H1 (cell line): ENCODE measurements at regions not wholly inside any gene's neighbourhood (a gene's known extent, or its start where the extent isn't known, plus 50 kb on each side); places are given as distances from the start of the nearest gene placed in this dataset.

ENCODE experiments used
- CTCF ChIA-PET: fragments of 300-600 bp; sonication (Branson Sonifier 250); formaldehyde crosslinking; loops from one replicate; lab custom pipeline; 2021; ENCODE audit not compliant: partially characterized antibody; lab: Charles Lee
- POLR2A ChIA-PET: fragments of 300-600 bp; sonication (Branson Sonifier 250); formaldehyde crosslinking; loops from one replicate; lab custom pipeline; 2021; ENCODE audit warnings: inconsistent platforms; ENCODE audit not compliant: partially characterized antibody; lab: Charles Lee
- DNase-seq, 2 experiments: peaks; one replicate each; pipeline versions ENCODE4 v3.0.0 to v3.0.0-alpha.2; 2010 to 2022; ENCODE audit warnings: low spot score in 2 of 2, low read depth in 1 of 2, mixed read lengths in 1 of 2
- FAIRE-seq: peaks from 2 replicates; lab custom pipeline; 2011; peaks lifted over from hg19 to GRCh38; lab: Jason Lieb, UNC
- H2AFZ ChIP-seq: 2 replicates; pipeline ENCODE4 v1.8.1; 2012; ENCODE audit warnings: low read length, inconsistent platforms
- H2AK5ac ChIP-seq: 2 replicates; pipeline ENCODE4 v1.6.1; 2013; ENCODE audit warnings: low read depth, low read length
- H2BK120ac ChIP-seq: replicated peaks from 2 replicates; pipeline ENCODE3; 2013; ENCODE audit warnings: low read depth, low read length, inconsistent platforms
- H2BK12ac ChIP-seq: 2 replicates; pipeline ENCODE4 v1.6.1; 2013; ENCODE audit warnings: low read depth, low read length
- H2BK15ac ChIP-seq: 2 replicates; pipeline ENCODE4 v1.6.1; 2013; ENCODE audit warnings: low read length
- H2BK20ac ChIP-seq: 2 replicates; pipeline ENCODE4 v1.6.1; 2013; ENCODE audit warnings: low read length
- H2BK5ac ChIP-seq: 2 replicates; pipeline ENCODE4 v1.6.1; 2013; ENCODE audit warnings: low read depth, low read length
- H3K14ac ChIP-seq: 2 replicates; pipeline ENCODE4 v1.6.1; 2013; ENCODE audit warnings: inconsistent platforms; ENCODE audit not compliant: insufficient read length
- H3K18ac ChIP-seq: 2 replicates; pipeline ENCODE4 v1.6.1; 2013; ENCODE audit warnings: low read length; ENCODE audit errors: extremely low read depth
- H3K23ac ChIP-seq: 2 replicates; pipeline ENCODE4 v1.6.1; 2013; ENCODE audit warnings: inconsistent platforms; ENCODE audit not compliant: insufficient read length
- H3K23me2 ChIP-seq: 2 replicates; pipeline ENCODE4 v1.6.1; 2013; ENCODE audit warnings: low read depth, low read length
- H3K27ac ChIP-seq: 2 replicates; pipeline ENCODE4 v1.6.1; 2011; ENCODE audit warnings: low read depth, low read length, inconsistent platforms
- H3K27me3 ChIP-seq, 4 experiments: replicated peaks in 1 of 4; 1 replicate in 1 of 4; 2 replicates in 3 of 4; pipeline versions ENCODE4 v1.6.1 to v1.8.1; 2011 to 2013; ENCODE audit warnings: low read length in 3 of 4, mild to moderate bottlenecking in 3 of 4, inconsistent platforms in 2 of 4, mixed read lengths in 2 of 4, moderate library complexity in 1 of 4; ENCODE audit not compliant: control insufficient read depth in 3 of 4, insufficient read depth in 3 of 4; ENCODE audit errors: extremely low read depth in 1 of 4
- H3K36me3 ChIP-seq, 4 experiments: 2 replicates each; pipeline versions ENCODE4 v1.6.1 to v1.8.1; 2011 to 2013; ENCODE audit warnings: mild to moderate bottlenecking in 4 of 4, low read length in 3 of 4, moderate library complexity in 2 of 4, control low read depth in 1 of 4, inconsistent platforms in 1 of 4; ENCODE audit not compliant: insufficient read depth in 4 of 4, control insufficient read depth in 2 of 4
- H3K4ac ChIP-seq: replicated peaks from 2 replicates; pipeline ENCODE3; 2013; ENCODE audit warnings: low read length, low read depth, mixed read lengths, inconsistent platforms; ENCODE audit not compliant: insufficient read length
- H3K4me1 ChIP-seq, 4 experiments: replicated peaks in 1 of 4; 1 replicate in 1 of 4; 2 replicates in 3 of 4; pipeline versions ENCODE4 v1.6.1 to v1.8.1; 2011 to 2013; ENCODE audit warnings: low read length in 3 of 4, inconsistent platforms in 2 of 4, mixed read lengths in 1 of 4; ENCODE audit not compliant: insufficient read depth in 4 of 4, control insufficient read depth in 3 of 4
- H3K4me2 ChIP-seq, 2 experiments: 2 replicates each; pipeline versions ENCODE4 v1.6.1 to v1.8.1; 2011 to 2013; ENCODE audit warnings: low read depth in 2 of 2, low read length in 2 of 2, control low read depth in 1 of 2, inconsistent platforms in 1 of 2, mild to moderate bottlenecking in 1 of 2; ENCODE audit not compliant: insufficient read depth in 1 of 2
- H3K4me3 ChIP-seq, 4 experiments: fragments of 200-600, 300-600 bp in 1 of 4; sonication (generic), shearing (Covaris generic), sonication (Bioruptor Twin) in 1 of 4; 2 replicates each; pipeline versions ENCODE4 v1.5.1 to v1.8.1; 2011 to 2016; ENCODE audit warnings: low read length in 4 of 4, low read depth in 3 of 4, control low read depth in 2 of 4, inconsistent platforms in 2 of 4, mild to moderate bottlenecking in 2 of 4, mixed read lengths in 1 of 4, moderate library complexity in 1 of 4; ENCODE audit not compliant: insufficient read depth in 2 of 4; ENCODE audit errors: extremely low read depth in 1 of 4
- H3K56ac ChIP-seq: replicated peaks from 2 replicates; pipeline ENCODE3; 2013; ENCODE audit warnings: low read depth, mild to moderate bottlenecking, mixed read lengths, low read length, inconsistent platforms; ENCODE audit not compliant: insufficient read length
- H3K79me1 ChIP-seq: 2 replicates; pipeline ENCODE4 v1.6.1; 2013; ENCODE audit warnings: low read depth, low read length, control low read depth
- H3K79me2 ChIP-seq, 2 experiments: 2 replicates each; pipeline versions ENCODE4 v1.6.1 to v1.8.1; 2012 to 2013; ENCODE audit warnings: low read length in 2 of 2, mild to moderate bottlenecking in 2 of 2, inconsistent platforms in 1 of 2; ENCODE audit not compliant: insufficient read depth in 2 of 2, control insufficient read depth in 1 of 2
- H3K9ac ChIP-seq, 4 experiments: replicated peaks in 1 of 4; 1 replicate in 1 of 4; 2 replicates in 3 of 4; pipeline versions ENCODE4 v1.6.1 to v1.8.1; 2011 to 2013; ENCODE audit warnings: low read depth in 3 of 4, low read length in 3 of 4, control low read depth in 2 of 4, mild to moderate bottlenecking in 2 of 4, moderate library complexity in 2 of 4, inconsistent platforms in 1 of 4; ENCODE audit errors: extremely low read depth in 1 of 4
- H3K9me3 ChIP-seq, 2 experiments: 2 replicates each; pipeline versions ENCODE4 v1.6.1 to v1.8.1; 2012 to 2013; ENCODE audit warnings: mild to moderate bottlenecking in 2 of 2, moderate library complexity in 2 of 2, control low read depth in 1 of 2, inconsistent platforms in 1 of 2, low read depth in 1 of 2, low read length in 1 of 2, mixed read lengths in 1 of 2; ENCODE audit not compliant: insufficient read depth in 2 of 2
- H4K20me1 ChIP-seq, 2 experiments: replicated peaks in 1 of 2; 2 replicates each; pipeline versions ENCODE3 to v1.8.1; 2011 to 2013; ENCODE audit warnings: inconsistent platforms in 2 of 2, low read length in 2 of 2, mild to moderate bottlenecking in 1 of 2; ENCODE audit not compliant: insufficient read depth in 2 of 2, control insufficient read depth in 1 of 2
- H4K5ac ChIP-seq: 2 replicates; pipeline ENCODE4 v1.6.1; 2013; ENCODE audit warnings: low read length, low read depth, mixed read lengths, inconsistent platforms; ENCODE audit not compliant: insufficient read length
- H4K8ac ChIP-seq: 2 replicates; pipeline ENCODE4 v1.8.0; 2013; ENCODE audit warnings: mild to moderate bottlenecking, moderate library complexity, low read length, inconsistent platforms; ENCODE audit not compliant: insufficient read depth; ENCODE audit errors: extremely low read depth
- H4K91ac ChIP-seq: replicated peaks from 2 replicates; pipeline ENCODE3; 2013; ENCODE audit warnings: low read length, mixed read lengths, inconsistent platforms; ENCODE audit not compliant: insufficient read length
- EZH2 ChIP-seq: fragments of 200-600 bp; sonication (generic); IDR thresholded peaks from 2 replicates; pipeline ENCODE4 v1.7.1; 2012; ENCODE audit warnings: low read depth, mild to moderate bottlenecking, moderate library complexity, low read length, inconsistent platforms; ENCODE audit not compliant: severe bottlenecking
- HDAC6 ChIP-seq: IDR thresholded peaks from one replicate; pipeline ENCODE4 v1.7.1; 2012; ENCODE audit warnings: low read depth, mild to moderate bottlenecking, inconsistent platforms, low read length, moderate library complexity
- KDM5A ChIP-seq: fragments of 200-600 bp; IDR thresholded peaks from 2 replicates; pipeline ENCODE4 v1.7.1; 2012; ENCODE audit warnings: mild to moderate bottlenecking, low read length, inconsistent platforms, mixed read lengths
- NRF1 ChIP-seq: IDR thresholded peaks from 2 replicates; pipeline ENCODE4 v1.6.1; 2011; ENCODE audit warnings: mild to moderate bottlenecking, low read depth, low read length, improper control_type of control experiment
- POLR2AphosphoS5 ChIP-seq: IDR thresholded peaks from 2 replicates; pipeline ENCODE4 v1.6.1; 2011; ENCODE audit warnings: low read depth, low read length
- RBBP5 ChIP-seq: IDR thresholded peaks from 2 replicates; pipeline ENCODE4 v1.7.1; 2012; ENCODE audit warnings: low read depth, mild to moderate bottlenecking, inconsistent platforms, low read length, moderate library complexity, borderline replicate concordance
- RFX5 ChIP-seq: IDR thresholded peaks from 2 replicates; pipeline ENCODE4 v1.6.1; 2011; ENCODE audit warnings: low read depth, low read length, improper control_type of control experiment, borderline replicate concordance
- SRF ChIP-seq: IDR thresholded peaks from 2 replicates; pipeline ENCODE4 v1.6.1; 2011; ENCODE audit warnings: mild to moderate bottlenecking, low read depth, low read length, moderate library complexity
- SUZ12 ChIP-seq: fragments of 200-600 bp; sonication (generic); IDR thresholded peaks from 2 replicates; pipeline ENCODE4 v1.6.1; 2012; ENCODE audit warnings: mild to moderate bottlenecking, inconsistent platforms, low read length, moderate library complexity, mixed read lengths
- WGBS, 2 experiments: shearing (Covaris generic) in 1 of 2; methylation state at CpG; one replicate each; pipeline versions ENCODE4 v1.1.6 to v1.1.7; 2013 to 2015; ENCODE audit warnings: low lambda C conversion rate in 2 of 2, mixed read lengths in 2 of 2, inconsistent platforms in 1 of 2, low coverage in 1 of 2, missing lambda C conversion rate in 1 of 2; ENCODE audit not compliant: insufficient replicate concordance in 2 of 2, insufficient coverage in 1 of 2, insufficient read length in 1 of 2; ENCODE audit errors: extremely low coverage in 1 of 2, missing lambda C conversion rate in 1 of 2; 5-methylcytosine and 5-hydroxymethylcytosine counted together
- TF ChIP-seq, protein P1 (sequence below): IDR thresholded peaks from 2 replicates; pipeline ENCODE4 v1.6.1; 2012; ENCODE audit warnings: low read length, inconsistent platforms

DNA sequence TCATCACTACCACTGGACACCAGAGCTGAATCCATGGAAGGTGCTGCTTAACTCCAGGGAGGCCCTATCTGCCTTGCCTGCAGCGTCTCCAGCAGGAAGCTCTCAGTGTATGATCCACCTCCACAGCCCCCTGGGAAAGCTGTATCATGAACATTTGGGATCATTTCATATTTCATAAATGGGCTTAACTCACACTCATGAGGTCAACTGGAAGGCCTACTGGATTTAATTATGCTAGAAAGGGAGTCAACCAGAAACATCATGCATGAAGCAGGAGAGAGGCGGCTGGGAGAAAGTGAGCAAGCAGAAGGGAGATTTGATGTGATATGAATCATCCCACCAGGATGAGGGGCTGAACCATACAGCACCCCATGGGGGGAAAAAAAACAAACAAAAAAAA is 537.7 kb downstream of the TNS1 start:
- Histone ChIP-seq H2AFZ (no peak overlapping the region), H3K79me2 (no peaks in the 10 kb centered on the region), H2BK120ac (no peak overlapping the region), H3K56ac (no peak overlapping the region), H3K27ac (no peak overlapping the region), H3K4me2 (no peak overlapping the region)
- POLR2A ChIA-PET = no interaction called here
- WGBS, 2 experiments = 53% methylated on average over 2 of the region's 2 CpGs; no CpG with 5 or more reads in 1 of the 2 experiments
- FAIRE-seq = no peak
- TF ChIP-seq RBBP5 (no peak), RFX5 (no peak), NRF1 (no peak), SRF (no peak), HDAC6 (no peak), EZH2 (no peak), KDM5A (no peak), POLR2AphosphoS5 (no peak), SUZ12 (no peak)
- TF ChIP-seq, protein P1, sequence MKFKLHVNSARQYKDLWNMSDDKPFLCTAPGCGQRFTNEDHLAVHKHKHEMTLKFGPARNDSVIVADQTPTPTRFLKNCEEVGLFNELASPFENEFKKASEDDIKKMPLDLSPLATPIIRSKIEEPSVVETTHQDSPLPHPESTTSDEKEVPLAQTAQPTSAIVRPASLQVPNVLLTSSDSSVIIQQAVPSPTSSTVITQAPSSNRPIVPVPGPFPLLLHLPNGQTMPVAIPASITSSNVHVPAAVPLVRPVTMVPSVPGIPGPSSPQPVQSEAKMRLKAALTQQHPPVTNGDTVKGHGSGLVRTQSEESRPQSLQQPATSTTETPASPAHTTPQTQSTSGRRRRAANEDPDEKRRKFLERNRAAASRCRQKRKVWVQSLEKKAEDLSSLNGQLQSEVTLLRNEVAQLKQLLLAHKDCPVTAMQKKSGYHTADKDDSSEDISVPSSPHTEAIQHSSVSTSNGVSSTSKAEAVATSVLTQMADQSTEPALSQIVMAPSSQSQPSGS = no peak
- TF ChIP-seq, all 59 proteins: peak for 0
- DNase-seq = no peak
- no peaks in the 10 kb centered on the region for H3K9me3 ChIP-seq
- CTCF ChIA-PET = interaction anchor here (1.3 to 8.0 kb wide), 2 partner anchors 8 to 13 kb away, joined by 3 to 26 read pairs; no protein-coding TSS in a partner anchor
- no peaks in the 10 kb centered on the region for H3K36me3 ChIP-seq
- H3K4ac ChIP-seq = no peak overlapping the region
- H3K27me3 ChIP-seq = no peaks in the 10 kb centered on the region
- H3K4me1 ChIP-seq = no peaks in the 10 kb centered on the region
- no peak overlapping the region for H4K8ac ChIP-seq
- no peaks in the 10 kb centered on the region for H3K79me1 ChIP-seq
- H3K14ac ChIP-seq = no peak overlapping the region
- no peak overlapping the region for H2BK5ac ChIP-seq
- no peak overlapping the region for H3K4me3 ChIP-seq
- no peak overlapping the region for H2BK20ac ChIP-seq
- H4K91ac ChIP-seq = no peak overlapping the region
- H3K23me2 ChIP-seq = no peaks in the 10 kb centered on the region
- no peak overlapping the region for H2AK5ac ChIP-seq
- H3K9ac ChIP-seq = no peak overlapping the region
- H4K5ac ChIP-seq = no peak overlapping the region
- no peak overlapping the region for H2BK15ac ChIP-seq
- no peak overlapping the region for H3K18ac ChIP-seq
- no peak overlapping the region for H3K23ac ChIP-seq
- no peak overlapping the region for H2BK12ac ChIP-seq
- no peaks in the 10 kb centered on the region for H4K20me1 ChIP-seq
